GM18507 (cell line): ENCODE measurements at regions not wholly inside any gene's neighbourhood (a gene's known extent, or its start where the extent isn't known, plus 50 kb on each side); places are given as distances from the start of the nearest gene placed in this dataset.

ENCODE experiments used
- DNase-seq: peaks from one replicate; pipeline ENCODE4 v3.0.0; 2011; ENCODE audit warnings: low read depth; ENCODE audit not compliant: insufficient read length; ENCODE audit errors: extremely low spot score
- FAIRE-seq: peaks from 2 replicates; lab custom pipeline; 2011; peaks lifted over from hg19 to GRCh38; lab: Jason Lieb, UNC

DNA sequence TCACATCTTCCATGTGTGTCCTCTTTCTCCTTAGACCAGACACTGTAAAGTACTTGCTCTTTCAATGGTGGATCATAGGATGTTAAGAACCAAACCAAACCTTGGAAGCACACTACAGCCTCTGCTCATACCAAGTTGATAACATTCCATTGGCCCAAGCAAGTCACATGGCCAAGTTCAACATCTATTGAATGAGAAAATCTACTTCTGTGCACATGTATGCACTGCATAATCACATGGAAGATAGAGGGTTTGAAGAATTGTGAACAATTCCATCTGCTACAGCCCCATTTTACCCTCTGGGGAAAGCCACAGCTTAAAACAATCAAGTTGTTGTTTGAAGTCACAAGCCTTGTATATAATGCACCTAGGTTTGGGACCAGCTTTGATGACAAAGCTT is 68.2 kb downstream of the MFAP3 start:
- DNase-seq (no peak), FAIRE-seq (no peak)

DNA sequence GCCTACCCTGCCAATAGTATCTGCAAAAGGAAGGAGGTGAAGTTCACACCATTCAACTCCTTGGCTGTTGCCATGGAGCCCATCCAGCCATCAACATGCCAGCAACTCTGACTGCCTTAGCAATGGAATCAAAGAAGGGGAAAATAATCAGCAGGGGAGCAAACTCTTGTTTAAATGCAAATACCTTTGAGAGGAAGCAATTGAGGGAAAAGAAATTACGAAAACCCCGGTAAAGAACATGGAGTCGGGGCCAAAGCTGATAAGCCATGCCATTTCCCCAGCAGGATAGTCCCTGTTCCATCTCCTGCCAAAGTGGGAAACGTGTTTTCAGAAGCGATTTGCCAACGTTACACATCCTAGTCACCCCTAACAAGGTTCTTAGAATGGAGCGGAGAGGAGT is 69.0 kb downstream of the MFAP3 start:
- no peak for FAIRE-seq
- DNase-seq = no peak

- DNase-seq (no peak), FAIRE-seq (no peak)
Observed at GRCh38 chr5:154109416-154110106, 70.8 kb downstream of the MFAP3 start.

DNA sequence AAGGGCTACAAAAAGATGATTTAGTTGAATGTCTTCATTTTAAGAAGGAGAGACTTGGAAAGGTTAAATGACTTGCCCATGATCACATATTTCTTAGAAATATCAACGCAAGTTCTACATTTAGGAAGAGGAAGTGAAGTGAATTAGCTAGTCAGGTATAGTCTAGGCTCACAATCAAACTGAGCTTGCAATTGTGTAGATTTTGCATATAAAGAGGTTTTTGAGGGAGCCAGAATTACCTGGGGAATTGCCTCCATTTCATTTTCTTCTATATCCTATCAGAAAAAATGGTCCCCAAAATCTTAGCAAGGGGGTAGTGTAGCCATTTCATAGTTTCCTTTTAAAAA is 71.3 kb downstream of the MFAP3 start:
- DNase-seq (no peak), FAIRE-seq (no peak)

GRCh38 chr5:154110716-154111115 is 71.9 kb downstream of the MFAP3 start:
- FAIRE-seq (no peak), DNase-seq (no peak)

- FAIRE-seq = no peak
Observed at GRCh38 chr5:154111214-154111613, 72.4 kb downstream of the MFAP3 start.

GRCh38 chr5:154112255-154112654 is 73.5 kb downstream of the MFAP3 start:
- FAIRE-seq (peak; percentile 59), DNase-seq (no peak)

More at GRCh38 chr5:154111214-154111613, 72.4 kb downstream of the MFAP3 start:
- DNase-seq = no peak

DNA sequence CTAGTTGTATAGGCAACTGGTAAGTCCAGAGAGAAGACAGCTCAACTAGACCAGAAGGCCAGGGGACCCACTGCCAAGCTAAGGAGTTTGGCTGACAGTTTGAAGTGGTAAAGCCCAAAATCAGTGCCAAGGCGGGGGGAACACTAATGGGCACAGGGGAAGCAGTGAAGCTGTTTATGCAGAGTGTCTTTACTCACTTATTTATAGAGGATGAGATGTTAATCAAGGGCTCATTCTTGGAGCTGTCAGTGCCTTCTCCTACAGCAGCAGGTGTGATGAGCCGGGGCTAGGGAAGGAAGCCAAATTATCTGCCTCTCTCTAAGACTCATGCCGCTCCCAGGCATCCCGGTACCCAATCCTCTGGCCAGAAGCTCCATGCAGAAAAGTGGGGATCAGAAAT is 75.2 kb upstream of the GALNT10 start:
- FAIRE-seq (no peak), DNase-seq (no peak)

DNA sequence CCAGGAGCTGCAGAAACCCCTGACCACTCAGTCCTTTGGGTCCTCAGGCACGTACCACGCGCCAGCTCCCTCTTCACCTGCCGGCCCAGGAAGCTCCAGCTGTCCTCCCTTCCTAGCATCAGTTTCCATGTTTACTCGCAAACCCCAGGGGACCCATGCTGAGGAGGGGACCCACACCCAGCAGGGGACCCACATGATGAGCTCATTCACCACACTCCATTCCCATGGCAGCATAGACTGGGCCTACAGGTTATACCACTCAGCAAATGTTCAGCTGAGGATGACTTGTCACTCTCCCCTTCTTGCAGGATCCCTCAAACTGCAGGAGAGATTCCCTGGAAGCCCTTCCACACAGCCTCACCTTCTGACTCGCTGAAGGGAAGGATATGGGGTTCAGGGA is 73.5 kb upstream of the GALNT10 start:
- FAIRE-seq (no peak), DNase-seq (no peak)

- no peak for FAIRE-seq
Observed at GRCh38 chr5:154117930-154118329, 72.6 kb upstream of the GALNT10 start.

GRCh38 chr5:154118385-154118784 is 72.1 kb upstream of the GALNT10 start:
- no peak for FAIRE-seq
- no peak for DNase-seq

More at GRCh38 chr5:154117930-154118329, 72.6 kb upstream of the GALNT10 start:
- DNase-seq = no peak

- FAIRE-seq (no peak), DNase-seq (no peak)
Observed at GRCh38 chr5:154118893-154119336, 71.6 kb upstream of the GALNT10 start.

DNA sequence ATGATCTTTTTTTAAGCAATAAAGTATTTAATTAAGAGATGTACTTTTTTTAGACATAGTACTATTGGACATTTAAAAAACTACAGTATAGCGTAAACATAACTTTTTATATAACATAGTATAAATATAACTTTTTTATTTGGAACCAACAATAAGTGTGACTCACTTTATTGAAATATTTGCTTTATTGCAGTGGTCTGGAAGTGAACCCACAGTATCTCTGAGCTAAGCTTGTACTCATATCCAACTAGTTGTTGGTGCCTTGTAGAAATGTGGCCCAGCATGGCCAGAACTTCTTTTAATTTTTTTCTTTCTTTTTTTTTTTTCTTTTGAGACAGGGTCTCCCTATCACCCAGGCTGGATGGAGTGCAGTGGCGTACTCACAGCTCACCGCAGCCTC is 61.5 kb upstream of the GALNT10 start:
- FAIRE-seq = no peak
- no peak for DNase-seq

DNA sequence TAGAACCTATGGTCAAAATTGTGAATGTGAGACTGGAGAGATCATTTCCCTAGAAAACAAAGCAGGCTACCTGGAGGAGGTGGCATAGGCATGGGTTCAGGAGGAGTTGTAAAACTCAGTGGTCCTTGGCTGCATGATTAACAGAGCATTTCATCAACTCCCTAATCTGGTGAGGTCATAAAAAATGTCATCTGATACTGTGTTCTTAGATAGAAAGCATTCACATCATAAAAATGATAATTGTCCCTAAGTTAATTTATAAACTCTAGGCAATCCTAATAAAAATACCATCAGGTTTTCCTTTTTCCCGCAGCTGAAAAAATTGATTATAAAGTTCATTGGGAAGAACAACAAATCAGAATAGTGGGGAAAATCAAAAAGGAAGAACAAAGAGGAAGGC is 60.6 kb upstream of the GALNT10 start:
- no peak for DNase-seq
- FAIRE-seq = no peak

GRCh38 chr5:154131817-154132216 is 58.7 kb upstream of the GALNT10 start:
- FAIRE-seq (no peak), DNase-seq (no peak)

DNA sequence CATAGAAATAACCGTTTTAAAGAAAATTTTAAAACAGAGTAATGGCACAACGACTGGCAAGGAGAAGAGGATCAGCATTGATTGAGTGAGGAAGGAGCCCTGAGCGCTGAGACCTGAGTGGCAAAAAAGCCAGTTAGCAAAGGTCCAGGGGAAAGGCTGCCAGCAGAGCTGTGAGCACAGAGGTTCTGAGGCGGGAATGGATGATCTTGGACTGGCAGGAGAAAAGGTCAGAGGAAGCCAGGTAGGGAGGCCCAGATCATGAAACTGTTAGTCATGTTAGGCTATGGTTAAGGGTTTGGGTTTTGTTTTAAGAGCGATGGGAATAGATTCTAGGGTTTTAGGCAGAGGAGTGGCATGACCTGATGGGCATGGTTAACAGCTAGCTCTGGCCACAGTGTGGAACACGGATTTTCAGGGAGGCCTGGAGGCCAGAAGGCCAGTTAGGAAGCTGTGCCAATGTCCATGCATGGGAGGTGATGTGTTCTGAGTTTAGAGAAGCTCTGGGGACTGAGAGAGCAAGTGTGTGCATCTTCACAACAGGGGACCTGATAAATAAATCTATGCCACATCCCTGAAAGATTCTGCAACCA is 57.7 kb upstream of the GALNT10 start:
- no peak for FAIRE-seq

GRCh38 chr5:154133591-154133990 is 56.9 kb upstream of the GALNT10 start:
- FAIRE-seq = no peak
- no peak for DNase-seq

More for the DNA sequence above, 57.7 kb upstream of the GALNT10 start:
- no peak for DNase-seq

GRCh38 chr5:154134499-154134898 is 56.0 kb upstream of the GALNT10 start:
- DNase-seq = no peak
- FAIRE-seq = no peak

GRCh38 chr5:154135125-154135817 is 55.3 kb upstream of the GALNT10 start:
- FAIRE-seq (no peak), DNase-seq (no peak)

- FAIRE-seq (no peak), DNase-seq (no peak)
Observed at GRCh38 chr5:154136141-154136540, 54.4 kb upstream of the GALNT10 start.

DNA sequence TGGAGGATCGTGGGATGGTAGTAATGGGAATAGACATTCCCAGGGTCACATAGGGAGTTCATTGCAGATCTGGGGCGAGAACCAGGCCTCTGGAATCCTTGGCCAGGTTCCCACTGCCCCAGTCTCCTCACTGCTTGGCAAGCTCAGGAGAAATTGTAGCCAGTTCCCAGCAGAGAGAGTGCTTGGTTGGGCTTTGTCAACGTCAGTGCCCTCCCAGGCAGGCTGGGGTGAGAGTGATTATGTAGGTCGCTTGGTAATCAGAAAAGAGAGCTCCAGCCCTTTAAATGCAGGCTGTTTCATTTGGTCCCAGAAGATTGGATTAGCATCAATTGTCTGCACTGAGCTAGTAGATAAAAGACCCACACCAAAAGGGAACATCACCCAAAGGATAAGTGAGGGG is 51.8 kb upstream of the GALNT10 start:
- DNase-seq (no peak), FAIRE-seq (no peak)
